HEK293T (cell line): ENCODE measurements at regions not wholly inside any gene's neighbourhood (a gene's known extent, or its start where the extent isn't known, plus 50 kb on each side); places are given as distances from the start of the nearest gene placed in this dataset.

Experiments used
- CTCF ChIA-PET: fragments of 350-600 bp; formaldehyde crosslinking; extraction: SDS; loops from one replicate; lab custom pipeline; 2021; ENCODE audit warnings: antibody characterized with exemption, inconsistent platforms; lab: Yijun Ruan, JAX
- POLR2A ChIA-PET: fragments of 350-600 bp; formaldehyde crosslinking; extraction: SDS; loops from one replicate; lab custom pipeline; 2020; ENCODE audit warnings: antibody characterized with exemption, inconsistent platforms; lab: Yijun Ruan, JAX
- DNase-seq: peaks from one replicate; pipeline ENCODE4 v3.0.0; 2012; ENCODE audit warnings: mixed read lengths; ENCODE audit errors: extremely low spot score
- ARNT ChIP-seq: fragments of 450-650 bp; IDR thresholded peaks from 2 replicates; pipeline ENCODE4 v1.6.1; 2017; ENCODE audit warnings: mild to moderate bottlenecking
- BHLHE40 ChIP-seq: fragments of 450-650 bp; IDR thresholded peaks from 2 replicates; pipeline ENCODE4 v1.6.1; 2016; ENCODE audit warnings: mild to moderate bottlenecking, moderate library complexity, borderline replicate concordance
- CTBP1 ChIP-seq: fragments of 450-650 bp; IDR thresholded peaks from 2 replicates; pipeline ENCODE4 v1.6.1; 2016; ENCODE audit warnings: borderline replicate concordance
- ELF4 ChIP-seq: fragments of 450-650 bp; IDR thresholded peaks from 2 replicates; pipeline ENCODE4 v1.6.1; 2017; ENCODE audit warnings: antibody characterized with exemption
- FOXA1 ChIP-seq: fragments of 450-650 bp; IDR thresholded peaks from 2 replicates; pipeline ENCODE4 v1.6.1; 2016; ENCODE audit warnings: mild to moderate bottlenecking
- FOXK2 ChIP-seq: fragments of 450-650 bp; IDR thresholded peaks from 2 replicates; pipeline ENCODE4 v1.6.1; 2016; ENCODE audit warnings: mild to moderate bottlenecking
- FOXM1 ChIP-seq: fragments of 450-650 bp; IDR thresholded peaks from 2 replicates; pipeline ENCODE4 v1.6.1; 2017; ENCODE audit warnings: mild to moderate bottlenecking, borderline replicate concordance
- HDGF ChIP-seq: fragments of 450-650 bp; IDR thresholded peaks from 2 replicates; pipeline ENCODE4 v1.6.1; 2017; ENCODE audit warnings: antibody characterized with exemption, borderline replicate concordance
- L3MBTL2 ChIP-seq: fragments of 450-650 bp; conservative IDR thresholded peaks from 2 replicates; pipeline ENCODE4 v1.6.1; 2016; ENCODE audit warnings: mild to moderate bottlenecking
- LEF1 ChIP-seq: fragments of 450-650 bp; IDR thresholded peaks from 2 replicates; pipeline ENCODE4 v1.6.1; 2017; ENCODE audit warnings: mild to moderate bottlenecking, borderline replicate concordance
- NFRKB ChIP-seq: fragments of 450-650 bp; IDR thresholded peaks from 2 replicates; pipeline ENCODE4 v1.6.1; 2016; ENCODE audit warnings: mild to moderate bottlenecking, moderate library complexity
- SP1 ChIP-seq: fragments of 450-650 bp; IDR thresholded peaks from 2 replicates; pipeline ENCODE4 v1.6.1; 2017
- SUZ12 ChIP-seq: fragments of 450-650 bp; IDR thresholded peaks from 2 replicates; pipeline ENCODE4 v1.6.1; 2016; ENCODE audit warnings: mild to moderate bottlenecking
- TARDBP ChIP-seq: fragments of 450-650 bp; IDR thresholded peaks from 2 replicates; pipeline ENCODE4 v1.6.1; 2016
- ZNF384 ChIP-seq: fragments of 450-650 bp; IDR thresholded peaks from 2 replicates; pipeline ENCODE4 v1.6.1; 2016
- TF ChIP-seq, protein P1 (sequence below): fragments of 450-650 bp; IDR thresholded peaks from 2 replicates; pipeline ENCODE4 v1.6.1; 2016

DNA sequence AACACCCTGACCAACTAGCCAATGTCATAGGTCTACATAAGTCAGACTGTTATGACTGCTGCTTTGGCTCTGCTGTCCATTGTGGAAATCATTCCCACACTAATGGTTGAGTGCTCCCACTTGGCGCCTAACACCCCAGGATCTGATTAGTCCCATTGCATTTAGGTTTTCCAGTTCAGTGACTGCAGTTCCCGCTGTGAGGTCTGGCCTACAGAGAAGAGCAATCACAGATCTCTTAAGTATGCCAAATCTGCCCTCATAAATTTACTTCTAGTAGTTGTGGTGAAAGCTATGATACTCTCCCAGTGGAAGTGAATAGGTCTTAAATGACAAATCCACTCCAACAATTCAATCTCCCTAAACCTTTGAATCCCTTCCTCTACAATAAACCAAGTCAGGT, 77.3 kb upstream of the IL2 start:
- peak; percentile 9 for DNase-seq
- CTCF ChIA-PET: no interaction called here
- no peak for TF ChIP-seq L3MBTL2
- TF ChIP-seq, protein P1, sequence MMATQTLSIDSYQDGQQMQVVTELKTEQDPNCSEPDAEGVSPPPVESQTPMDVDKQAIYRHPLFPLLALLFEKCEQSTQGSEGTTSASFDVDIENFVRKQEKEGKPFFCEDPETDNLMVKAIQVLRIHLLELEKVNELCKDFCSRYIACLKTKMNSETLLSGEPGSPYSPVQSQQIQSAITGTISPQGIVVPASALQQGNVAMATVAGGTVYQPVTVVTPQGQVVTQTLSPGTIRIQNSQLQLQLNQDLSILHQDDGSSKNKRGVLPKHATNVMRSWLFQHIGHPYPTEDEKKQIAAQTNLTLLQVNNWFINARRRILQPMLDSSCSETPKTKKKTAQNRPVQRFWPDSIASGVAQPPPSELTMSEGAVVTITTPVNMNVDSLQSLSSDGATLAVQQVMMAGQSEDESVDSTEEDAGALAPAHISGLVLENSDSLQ: 0 out of 2 replicates have a peak, but pooled peaks have one; percentile 46
- no peak for TF ChIP-seq ARNT
- TF ChIP-seq SP1: no peak
- POLR2A ChIA-PET: no interaction called here

- POLR2A ChIA-PET: no interaction called here
- CTCF ChIA-PET: no interaction called here
- DNase-seq: no peak
- TF ChIP-seq HDGF: no peak
- TF ChIP-seq FOXK2: no peak
- no peak for TF ChIP-seq NFRKB
- TF ChIP-seq ELF4: no peak
- no peak for TF ChIP-seq SP1
- TF ChIP-seq ARNT: no peak
- TF ChIP-seq BHLHE40: no peak
- TF ChIP-seq CTBP1: no peak
- no peak for TF ChIP-seq LEF1
- TF ChIP-seq L3MBTL2: no peak
- TF ChIP-seq FOXM1: no peak
- TF ChIP-seq TARDBP: no peak
- TF ChIP-seq, protein P1: no peak
- no peak for TF ChIP-seq SUZ12
- TF ChIP-seq ZNF384: no peak
- TF ChIP-seq FOXA1: no peak
Measured at GRCh38 chr4:122532766-122533165, 76.2 kb upstream of the IL2 start.

DNA sequence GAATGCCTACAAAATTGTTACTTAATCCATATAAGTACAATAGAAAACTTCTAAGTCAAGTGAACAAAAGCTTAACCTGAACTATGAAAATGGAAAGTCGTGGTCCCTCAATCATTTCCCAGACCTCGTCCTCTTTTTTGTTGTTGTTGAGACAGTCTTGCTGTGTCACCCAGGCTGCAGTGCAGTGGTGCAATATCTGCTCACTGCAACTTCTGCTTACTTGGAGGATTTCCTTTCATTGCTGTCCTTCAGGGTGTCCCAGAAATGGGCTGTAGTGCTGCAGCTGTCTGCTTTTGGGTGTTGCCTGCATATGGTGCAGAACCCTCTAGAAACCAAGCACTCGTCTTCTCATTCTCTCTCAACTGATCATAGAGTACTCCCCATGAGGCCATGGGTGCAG, 75.0 kb upstream of the IL2 start:
- TF ChIP-seq ZNF384 (no peak), FOXM1 (no peak), FOXK2 (no peak), FOXA1 (no peak), ARNT (no peak), SP1 (no peak), ELF4 (no peak), LEF1 (no peak), TARDBP (no peak), CTBP1 (no peak), SUZ12 (no peak), NFRKB (no peak)
- TF ChIP-seq, protein P1: no peak
- no peak for DNase-seq
- ChIA-PET CTCF (no interaction called here), POLR2A (no interaction called here)

GRCh38 chr4:122531038-122531437, 74.5 kb upstream of the IL2 start:
- CTCF ChIA-PET: no interaction called here
- TF ChIP-seq HDGF (no peak), SP1 (no peak), FOXA1 (no peak), FOXM1 (no peak), SUZ12 (no peak), ARNT (no peak), LEF1 (no peak), ELF4 (no peak), CTBP1 (no peak), BHLHE40 (no peak), L3MBTL2 (no peak), TARDBP (no peak), NFRKB (no peak)
- TF ChIP-seq, protein P1: no peak

GRCh38 chr4:122528879-122529278, 72.4 kb upstream of the IL2 start:
- POLR2A ChIA-PET: no interaction called here
- CTCF ChIA-PET: no interaction called here
- no peak for DNase-seq
- TF ChIP-seq, protein P1: no peak
- no peak for TF ChIP-seq TARDBP
- TF ChIP-seq HDGF: no peak
- no peak for TF ChIP-seq SP1
- TF ChIP-seq FOXM1: no peak
- TF ChIP-seq SUZ12: no peak
- TF ChIP-seq ELF4: no peak
- no peak for TF ChIP-seq ARNT

More at GRCh38 chr4:122531038-122531437, 74.5 kb upstream of the IL2 start:
- POLR2A ChIA-PET: no interaction called here
- DNase-seq: no peak
